ENCODE measurements at regions not wholly inside any gene's neighbourhood (a gene's known extent, or its start where the extent isn't known, plus 50 kb on each side); places are given as distances from the start of the nearest gene placed in this dataset.

DNA sequence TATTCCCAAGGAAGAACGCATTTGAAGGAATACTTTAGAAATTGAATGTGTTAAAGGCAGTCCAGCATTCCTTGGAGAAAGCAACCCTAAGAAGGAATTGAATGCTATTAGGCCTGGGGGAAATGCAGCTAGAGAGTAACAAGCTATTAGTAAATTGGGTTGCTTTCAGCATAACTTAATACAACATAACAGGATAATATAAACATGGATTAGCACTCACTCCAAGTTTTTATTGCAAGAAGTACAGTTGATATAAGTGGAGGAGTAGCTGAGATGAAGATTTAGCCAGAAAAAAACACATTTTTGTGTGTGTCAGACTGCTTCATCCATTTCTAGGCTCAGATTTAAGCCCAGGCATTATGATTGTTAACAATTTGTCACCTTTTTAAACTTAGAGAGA lies 314.6 kb downstream of the MEIS1 start:
- POLR2A ChIA-PET: no interaction called here
- Histone ChIP-seq H3K9me3 (ENCODE audit: control extremely low read depth in 1 of 3, control insufficient read depth in 2 of 3, insufficient read depth in 1 of 3, low read length in 2 of 3) (no peaks in the 10 kb centered on the region), H4K20me1 (ENCODE audit: control insufficient read depth, insufficient read depth, low read length, poor library complexity, severe bottlenecking) (no peaks in the 10 kb centered on the region), H3K4me1 (ENCODE audit: control insufficient read depth in 2 of 2, insufficient read depth in 2 of 2, low read length in 2 of 2) (no peaks in the 10 kb centered on the region), H2AFZ (ENCODE audit: insufficient read depth, low read depth, low read length, poor library complexity, severe bottlenecking) (no peak overlapping the region), H3K4me2 (replicated peaks; ENCODE audit: low read depth, low read length, poor library complexity, severe bottlenecking) (no peak overlapping the region), H3K9ac (ENCODE audit: low read length) (no peak overlapping the region), H3K36me3 (replicated peaks in 1 of 2; ENCODE audit: control extremely low read depth in 1 of 2, control insufficient read depth in 1 of 2, extremely low read depth in 1 of 2, insufficient read depth in 2 of 2, low read length in 1 of 2) (no peaks in the 10 kb centered on the region), H3K27me3 (replicated peaks in 1 of 4; ENCODE audit: control extremely low read depth in 1 of 4, control insufficient read depth in 3 of 4, insufficient read depth in 4 of 4, low read length in 3 of 4) (no peaks in the 10 kb centered on the region), H3K79me2 (ENCODE audit: control insufficient read depth, insufficient read depth, low read length) (no peaks in the 10 kb centered on the region), H3K4me3 (ENCODE audit: control extremely low read depth in 1 of 5, extremely low read depth in 1 of 5, insufficient read depth in 1 of 5, low read depth in 2 of 5, low read length in 4 of 5) (no peak overlapping the region), H3K27ac (ENCODE audit: low read length in 2 of 2) (no peak overlapping the region)
- Mint-ChIP-seq H3K4me3 (no peak overlapping the region), H3K9me3 (ENCODE audit: insufficient read depth) (no peaks in the 10 kb centered on the region), H3K4me1 (no peaks in the 10 kb centered on the region), H3K27ac (no peak overlapping the region), H3K27me3 (no peaks in the 10 kb centered on the region)
- TF ChIP-seq, protein P1, sequence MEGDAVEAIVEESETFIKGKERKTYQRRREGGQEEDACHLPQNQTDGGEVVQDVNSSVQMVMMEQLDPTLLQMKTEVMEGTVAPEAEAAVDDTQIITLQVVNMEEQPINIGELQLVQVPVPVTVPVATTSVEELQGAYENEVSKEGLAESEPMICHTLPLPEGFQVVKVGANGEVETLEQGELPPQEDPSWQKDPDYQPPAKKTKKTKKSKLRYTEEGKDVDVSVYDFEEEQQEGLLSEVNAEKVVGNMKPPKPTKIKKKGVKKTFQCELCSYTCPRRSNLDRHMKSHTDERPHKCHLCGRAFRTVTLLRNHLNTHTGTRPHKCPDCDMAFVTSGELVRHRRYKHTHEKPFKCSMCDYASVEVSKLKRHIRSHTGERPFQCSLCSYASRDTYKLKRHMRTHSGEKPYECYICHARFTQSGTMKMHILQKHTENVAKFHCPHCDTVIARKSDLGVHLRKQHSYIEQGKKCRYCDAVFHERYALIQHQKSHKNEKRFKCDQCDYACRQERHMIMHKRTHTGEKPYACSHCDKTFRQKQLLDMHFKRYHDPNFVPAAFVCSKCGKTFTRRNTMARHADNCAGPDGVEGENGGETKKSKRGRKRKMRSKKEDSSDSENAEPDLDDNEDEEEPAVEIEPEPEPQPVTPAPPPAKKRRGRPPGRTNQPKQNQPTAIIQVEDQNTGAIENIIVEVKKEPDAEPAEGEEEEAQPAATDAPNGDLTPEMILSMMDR (IDR thresholded peaks at IDR 0.05): no peak
- no peak for TF ChIP-seq EZH2 (IDR thresholded peaks at IDR 0.05; ENCODE audit: borderline replicate concordance, insufficient read depth, low read depth, low read length, poor library complexity, severe bottlenecking)
- CTCF ChIA-PET: no interaction called here
- no peak for ATAC-seq (ENCODE audit: low read depth)
- intact Hi-C loops (cut with micrococcal nuclease): no loop called here
- WGBS (ENCODE audit: insufficient coverage): no CpG with 5 or more reads among the region's 1 CpG
- DNase-seq: no peak

DNA sequence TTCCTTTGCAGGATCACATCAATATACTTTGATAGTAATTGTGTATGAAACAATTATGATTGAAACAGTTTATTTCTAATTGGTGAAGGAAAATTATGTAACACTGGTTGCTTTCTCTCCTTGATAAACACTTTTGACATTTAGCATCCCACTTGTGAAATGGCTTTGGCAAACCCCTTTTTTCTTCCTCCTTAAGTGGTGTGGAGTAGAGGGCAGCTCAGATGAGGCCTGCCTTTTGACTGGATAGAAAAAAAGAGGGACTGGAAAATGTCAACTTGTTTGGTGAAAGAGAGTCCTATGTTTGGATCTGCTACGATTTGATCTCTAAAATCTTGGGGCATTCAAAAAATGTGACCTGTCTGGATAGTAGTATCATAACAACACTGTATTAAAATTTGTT lies 318.3 kb downstream of the MEIS1 start:
- Histone ChIP-seq H3K4me1 (ENCODE audit: control insufficient read depth in 2 of 2, insufficient read depth in 2 of 2, low read length in 2 of 2) (no peaks in the 10 kb centered on the region), H3K79me2 (ENCODE audit: control insufficient read depth, insufficient read depth, low read length) (no peaks in the 10 kb centered on the region), H2AFZ (ENCODE audit: insufficient read depth, low read depth, low read length, poor library complexity, severe bottlenecking) (no peak overlapping the region), H3K27me3 (replicated peaks in 1 of 4; ENCODE audit: control extremely low read depth in 1 of 4, control insufficient read depth in 3 of 4, insufficient read depth in 4 of 4, low read length in 3 of 4) (no peaks in the 10 kb centered on the region), H3K4me2 (replicated peaks; ENCODE audit: low read depth, low read length, poor library complexity, severe bottlenecking) (no peak overlapping the region), H3K9ac (ENCODE audit: low read length) (no peak overlapping the region), H3K27ac (ENCODE audit: low read length in 2 of 2) (no peak overlapping the region), H3K9me3 (ENCODE audit: control extremely low read depth in 1 of 3, control insufficient read depth in 2 of 3, insufficient read depth in 1 of 3, low read length in 2 of 3) (no peaks in the 10 kb centered on the region), H3K4me3 (ENCODE audit: control extremely low read depth in 1 of 5, extremely low read depth in 1 of 5, insufficient read depth in 1 of 5, low read depth in 2 of 5, low read length in 4 of 5) (no peak overlapping the region), H4K20me1 (ENCODE audit: control insufficient read depth, insufficient read depth, low read length, poor library complexity, severe bottlenecking) (no peaks in the 10 kb centered on the region), H3K36me3 (replicated peaks in 1 of 2; ENCODE audit: control extremely low read depth in 1 of 2, control insufficient read depth in 1 of 2, extremely low read depth in 1 of 2, insufficient read depth in 2 of 2, low read length in 1 of 2) (no peaks in the 10 kb centered on the region)
- H3K4me3 Mint-ChIP-seq: no peak overlapping the region
- DNase-seq: no peak
- H3K4me1 Mint-ChIP-seq: no peaks in the 10 kb centered on the region
- intact Hi-C loops (cut with micrococcal nuclease): no loop called here
- H3K9me3 Mint-ChIP-seq (ENCODE audit: insufficient read depth): no peaks in the 10 kb centered on the region
- ChIA-PET POLR2A (no interaction called here), CTCF (no interaction called here)
- no peak overlapping the region for H3K27ac Mint-ChIP-seq
- H3K27me3 Mint-ChIP-seq: no peaks in the 10 kb centered on the region
- ATAC-seq (ENCODE audit: low read depth): no peak
- TF ChIP-seq, protein P1 (IDR thresholded peaks at IDR 0.05): no peak
- TF ChIP-seq EZH2 (IDR thresholded peaks at IDR 0.05; ENCODE audit: borderline replicate concordance, insufficient read depth, low read depth, low read length, poor library complexity, severe bottlenecking): no peak
- no CpG with 5 or more reads among the region's 1 CpG for WGBS (ENCODE audit: insufficient coverage)
